ENCODE measurements at regions not wholly inside any gene's neighbourhood (a gene's known extent, or its start where the extent isn't known, plus 50 kb on each side); places are given as distances from the start of the nearest gene placed in this dataset.

DNA sequence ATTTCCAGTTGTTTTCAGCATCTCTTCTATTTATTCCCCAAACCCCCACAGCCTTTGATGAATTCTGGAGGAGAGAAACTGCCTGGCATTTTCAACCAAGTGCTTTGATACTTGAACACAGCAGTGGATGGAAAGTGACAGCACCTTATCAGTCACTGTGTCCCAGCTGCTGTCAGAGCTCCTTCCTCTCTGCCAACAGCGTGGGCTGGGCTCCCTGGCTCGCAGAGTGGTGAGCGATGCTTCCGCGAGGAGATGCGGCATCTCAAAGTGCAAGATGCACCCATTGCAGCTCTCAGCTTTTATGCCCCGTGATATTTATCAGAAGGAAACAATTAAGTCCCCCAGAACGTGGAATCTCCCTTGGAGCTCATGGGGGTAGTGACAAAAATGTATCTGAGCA lies 72.6 kb upstream of the TCL1A start:
- Histone ChIP-seq H3K4me3 (ENCODE audit: low read depth, low read length) (no peak overlapping the region), H3K9me3 (ENCODE audit: control insufficient read depth, insufficient read depth, low read depth, low read length) (no peaks in the 10 kb centered on the region), H3K27ac (ENCODE audit: extremely low read depth, low read depth, low read length) (no peak overlapping the region), H3K36me3 (ENCODE audit: control insufficient read depth in 2 of 2, insufficient read depth in 1 of 2, low read length in 2 of 2) (no peaks in the 10 kb centered on the region), H3K4me1 (ENCODE audit: control insufficient read depth, insufficient read depth, low read length) (no peaks in the 10 kb centered on the region)
- CTCF ChIA-PET: interaction anchor here (1.3 kb wide), 1 partner anchor 12 kb away, joined by 4 read pairs; no protein-coding TSS in a partner anchor
- POLR2A ChIA-PET: no interaction called here
- TF ChIP-seq ZNF157 (tag by site-specific recombination; IDR thresholded peaks at IDR 0.05) (no peak), SP2 (tag by site-specific recombination; IDR thresholded peaks at IDR 0.05) (no peak), ZNF202 (tag by site-specific recombination; IDR thresholded peaks at IDR 0.05; ENCODE audit: borderline replicate concordance) (no peak), SALL2 (tag by site-specific recombination; IDR thresholded peaks at IDR 0.05; ENCODE audit: borderline replicate concordance) (no peak), ZNF777 (tag by site-specific recombination; IDR thresholded peaks at IDR 0.05; ENCODE audit: borderline replicate concordance) (no peak), ZSCAN23 (tag by site-specific recombination; IDR thresholded peaks at IDR 0.05) (no peak), ZNF19 (tag by site-specific recombination; IDR thresholded peaks at IDR 0.05; ENCODE audit: low read depth) (no peak), ZNF214 (tag by site-specific recombination; IDR thresholded peaks at IDR 0.05; ENCODE audit: borderline replicate concordance) (no peak), ZNF37A (tag by site-specific recombination; IDR thresholded peaks at IDR 0.05) (no peak), ZNF621 (tag by site-specific recombination; IDR thresholded peaks at IDR 0.05) (no peak)
- TF ChIP-seq, protein P1, sequence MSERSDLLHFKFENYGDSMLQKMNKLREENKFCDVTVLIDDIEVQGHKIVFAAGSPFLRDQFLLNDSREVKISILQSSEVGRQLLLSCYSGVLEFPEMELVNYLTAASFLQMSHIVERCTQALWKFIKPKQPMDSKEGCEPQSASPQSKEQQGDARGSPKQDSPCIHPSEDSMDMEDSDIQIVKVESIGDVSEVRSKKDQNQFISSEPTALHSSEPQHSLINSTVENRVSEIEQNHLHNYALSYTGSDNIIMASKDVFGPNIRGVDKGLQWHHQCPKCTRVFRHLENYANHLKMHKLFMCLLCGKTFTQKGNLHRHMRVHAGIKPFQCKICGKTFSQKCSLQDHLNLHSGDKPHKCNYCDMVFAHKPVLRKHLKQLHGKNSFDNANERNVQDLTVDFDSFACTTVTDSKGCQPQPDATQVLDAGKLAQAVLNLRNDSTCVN (tag by site-specific recombination; optimal IDR thresholded peaks at IDR 0.05): no peak
- TF ChIP-seq, protein P2, sequence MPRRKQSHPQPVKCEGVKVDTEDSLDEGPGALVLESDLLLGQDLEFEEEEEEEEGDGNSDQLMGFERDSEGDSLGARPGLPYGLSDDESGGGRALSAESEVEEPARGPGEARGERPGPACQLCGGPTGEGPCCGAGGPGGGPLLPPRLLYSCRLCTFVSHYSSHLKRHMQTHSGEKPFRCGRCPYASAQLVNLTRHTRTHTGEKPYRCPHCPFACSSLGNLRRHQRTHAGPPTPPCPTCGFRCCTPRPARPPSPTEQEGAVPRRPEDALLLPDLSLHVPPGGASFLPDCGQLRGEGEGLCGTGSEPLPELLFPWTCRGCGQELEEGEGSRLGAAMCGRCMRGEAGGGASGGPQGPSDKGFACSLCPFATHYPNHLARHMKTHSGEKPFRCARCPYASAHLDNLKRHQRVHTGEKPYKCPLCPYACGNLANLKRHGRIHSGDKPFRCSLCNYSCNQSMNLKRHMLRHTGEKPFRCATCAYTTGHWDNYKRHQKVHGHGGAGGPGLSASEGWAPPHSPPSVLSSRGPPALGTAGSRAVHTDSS (tag by site-specific recombination; IDR thresholded peaks at IDR 0.05): no peak

DNA sequence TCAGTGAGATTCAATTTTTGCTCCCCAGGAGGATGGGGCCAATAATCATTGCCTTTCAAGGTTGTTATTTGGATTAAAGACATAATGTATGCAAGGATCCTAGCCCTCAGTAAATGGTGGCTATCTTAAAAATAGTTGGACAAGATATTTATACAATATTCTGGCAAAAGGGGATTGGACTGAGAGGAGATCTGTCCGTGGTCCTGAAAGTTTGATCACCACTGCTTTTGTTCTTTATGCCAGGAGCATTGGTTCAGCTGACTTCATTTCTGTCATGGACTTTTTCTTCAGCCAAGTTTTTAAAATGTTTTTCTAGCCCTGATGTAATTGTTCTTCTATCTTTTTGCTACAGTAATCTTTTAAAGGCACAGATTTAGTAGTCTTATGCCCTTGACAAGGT lies 70.2 kb upstream of the TCL1A start:
- CTCF ChIA-PET: interaction anchor here (3.3 kb wide), 1 partner anchor 10 kb away, joined by 15 read pairs; no protein-coding TSS in a partner anchor
- POLR2A ChIA-PET: no interaction called here

More for the DNA sequence above, 70.2 kb upstream of the TCL1A start:
- Histone ChIP-seq H3K9me3 (ENCODE audit: control insufficient read depth, insufficient read depth, low read depth, low read length) (no peaks in the 10 kb centered on the region), H3K4me3 (ENCODE audit: low read depth, low read length) (no peak overlapping the region), H3K27ac (ENCODE audit: extremely low read depth, low read depth, low read length) (no peak overlapping the region), H3K36me3 (ENCODE audit: control insufficient read depth in 2 of 2, insufficient read depth in 1 of 2, low read length in 2 of 2) (no peaks in the 10 kb centered on the region), H3K4me1 (ENCODE audit: control insufficient read depth, insufficient read depth, low read length) (no peaks in the 10 kb centered on the region)
- TF ChIP-seq, protein P3, sequence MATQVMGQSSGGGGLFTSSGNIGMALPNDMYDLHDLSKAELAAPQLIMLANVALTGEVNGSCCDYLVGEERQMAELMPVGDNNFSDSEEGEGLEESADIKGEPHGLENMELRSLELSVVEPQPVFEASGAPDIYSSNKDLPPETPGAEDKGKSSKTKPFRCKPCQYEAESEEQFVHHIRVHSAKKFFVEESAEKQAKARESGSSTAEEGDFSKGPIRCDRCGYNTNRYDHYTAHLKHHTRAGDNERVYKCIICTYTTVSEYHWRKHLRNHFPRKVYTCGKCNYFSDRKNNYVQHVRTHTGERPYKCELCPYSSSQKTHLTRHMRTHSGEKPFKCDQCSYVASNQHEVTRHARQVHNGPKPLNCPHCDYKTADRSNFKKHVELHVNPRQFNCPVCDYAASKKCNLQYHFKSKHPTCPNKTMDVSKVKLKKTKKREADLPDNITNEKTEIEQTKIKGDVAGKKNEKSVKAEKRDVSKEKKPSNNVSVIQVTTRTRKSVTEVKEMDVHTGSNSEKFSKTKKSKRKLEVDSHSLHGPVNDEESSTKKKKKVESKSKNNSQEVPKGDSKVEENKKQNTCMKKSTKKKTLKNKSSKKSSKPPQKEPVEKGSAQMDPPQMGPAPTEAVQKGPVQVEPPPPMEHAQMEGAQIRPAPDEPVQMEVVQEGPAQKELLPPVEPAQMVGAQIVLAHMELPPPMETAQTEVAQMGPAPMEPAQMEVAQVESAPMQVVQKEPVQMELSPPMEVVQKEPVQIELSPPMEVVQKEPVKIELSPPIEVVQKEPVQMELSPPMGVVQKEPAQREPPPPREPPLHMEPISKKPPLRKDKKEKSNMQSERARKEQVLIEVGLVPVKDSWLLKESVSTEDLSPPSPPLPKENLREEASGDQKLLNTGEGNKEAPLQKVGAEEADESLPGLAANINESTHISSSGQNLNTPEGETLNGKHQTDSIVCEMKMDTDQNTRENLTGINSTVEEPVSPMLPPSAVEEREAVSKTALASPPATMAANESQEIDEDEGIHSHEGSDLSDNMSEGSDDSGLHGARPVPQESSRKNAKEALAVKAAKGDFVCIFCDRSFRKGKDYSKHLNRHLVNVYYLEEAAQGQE (tag by site-specific recombination; IDR thresholded peaks at IDR 0.05): peak; percentile 92
- no peak for TF ChIP-seq ZBTB7A (tag by site-specific recombination; IDR thresholded peaks at IDR 0.05; ENCODE audit: low read depth)
